ENCODE measurements at regions not wholly inside any gene's neighbourhood (a gene's known extent, or its start where the extent isn't known, plus 50 kb on each side); places are given as distances from the start of the nearest gene placed in this dataset.

DNA sequence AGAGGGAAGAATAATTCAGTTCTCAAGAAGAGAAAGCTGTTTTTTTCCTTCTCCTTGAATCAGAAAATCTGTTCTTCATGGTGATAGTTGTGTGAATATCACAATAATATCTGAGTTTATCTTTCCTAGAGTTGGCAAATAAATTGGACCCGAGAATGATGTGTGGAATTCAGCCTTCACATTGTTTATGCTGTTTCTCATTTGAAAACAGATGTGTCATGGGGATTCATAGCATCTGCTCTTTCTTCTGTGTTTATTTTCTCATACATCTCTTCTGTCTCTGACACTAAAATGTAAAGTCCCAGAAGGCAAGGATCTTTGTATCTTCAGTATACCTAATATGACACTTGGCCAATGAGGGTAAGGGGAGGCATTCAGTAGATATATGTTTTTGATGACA, 103.6 kb upstream of the SGK1 start:
- Histone ChIP-seq H3K27me3 (ENCODE audit: insufficient read depth, low read length, poor library complexity, severe bottlenecking) (no peaks in the 10 kb centered on the region), H3K4me1 (ENCODE audit: insufficient read depth, low read length) (no peaks in the 10 kb centered on the region), H3K4me3 (ENCODE audit: low read length) (no peak overlapping the region), H3K36me3 (ENCODE audit: insufficient read depth, low read length) (no peaks in the 10 kb centered on the region), H3K9me3 (ENCODE audit: low read length) (no peaks in the 10 kb centered on the region), H3K27ac (ENCODE audit: low read depth, low read length) (no peak overlapping the region)
- Mint-ChIP-seq H3K27ac (no peak overlapping the region), H3K9me3 (no peaks in the 10 kb centered on the region), H3K4me3 (no peak overlapping the region), H3K36me3 (peaks cover 0 to 3% (median 0%) of the 10 kb centered on the region in 3 donors), H3K4me1 (peaks cover 0 to 4% (median 2%) of the 10 kb centered on the region in 3 donors), H3K27me3 (peaks cover 0 to 4% of the 10 kb centered on the region in 2 donors)
- ChIA-PET CTCF (no interaction called here), POLR2A (no interaction called here)
- DNase-seq, result no peak

DNA sequence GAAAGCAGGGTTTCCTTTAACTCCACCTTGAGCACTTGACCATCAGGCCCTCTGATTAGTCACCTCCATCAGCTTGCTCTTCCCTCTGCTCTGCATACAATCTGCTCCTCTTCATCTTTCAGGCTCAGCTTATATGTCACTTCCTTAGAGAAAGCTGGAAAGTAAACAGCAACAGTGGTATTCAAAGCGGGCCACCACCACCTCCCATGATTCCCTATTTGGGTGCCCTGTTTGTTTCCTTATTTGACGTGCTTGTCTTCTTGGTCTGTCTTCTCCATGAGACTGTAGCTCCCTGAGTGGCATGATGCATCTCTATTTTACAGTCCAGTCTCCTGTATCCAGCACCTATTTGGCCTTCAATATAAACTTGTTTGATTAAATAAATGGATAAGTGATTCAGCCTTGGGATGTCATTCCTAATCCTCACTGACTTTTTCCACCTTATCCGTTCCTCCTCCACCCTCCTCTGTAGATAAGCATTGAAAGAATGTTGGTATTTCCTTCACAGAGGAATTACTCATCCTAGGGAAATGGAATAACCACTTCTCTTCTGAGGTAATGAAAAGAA, 102.8 kb upstream of the SGK1 start:
- no peaks in the 10 kb centered on the region for H3K9me3 Mint-ChIP-seq
- POLR2A ChIA-PET, result no interaction called here
- CTCF ChIA-PET, result interaction anchor here (0.6 kb wide), 1 partner anchor 107 kb away, joined by 3 read pairs; no protein-coding TSS in a partner anchor

DNA sequence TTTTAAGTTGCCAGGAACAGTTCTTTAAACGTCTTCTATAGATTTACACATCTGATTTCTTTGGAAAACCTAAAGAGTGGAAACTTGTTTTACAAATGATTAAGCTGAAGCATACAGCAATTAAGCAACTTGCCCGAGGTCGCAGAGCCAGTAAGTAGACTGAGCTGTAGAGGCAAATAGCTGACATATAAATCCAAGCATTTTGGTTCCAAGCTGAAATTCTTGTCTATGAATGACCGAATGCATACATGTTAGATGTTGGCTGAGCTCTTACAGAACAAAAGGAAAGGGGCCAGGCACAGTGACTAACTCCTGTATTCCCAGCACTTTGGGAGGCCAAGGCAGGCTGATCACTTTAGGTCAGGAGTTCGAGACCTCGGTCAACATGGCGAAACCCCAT, 101.8 kb upstream of the SGK1 start:
- POLR2A ChIA-PET, result no interaction called here
- Histone ChIP-seq H3K27ac (ENCODE audit: low read depth, low read length) (no peak overlapping the region), H3K27me3 (ENCODE audit: insufficient read depth, low read length, poor library complexity, severe bottlenecking) (no peaks in the 10 kb centered on the region), H3K9me3 (ENCODE audit: low read length) (no peaks in the 10 kb centered on the region), H3K4me1 (ENCODE audit: insufficient read depth, low read length) (no peaks in the 10 kb centered on the region), H3K4me3 (ENCODE audit: low read length) (no peak overlapping the region), H3K36me3 (ENCODE audit: insufficient read depth, low read length) (no peaks in the 10 kb centered on the region)
- CTCF ChIA-PET, result interaction anchor here (1.4 kb wide), 1 partner anchor 13 kb away, joined by 3 read pairs; no protein-coding TSS in a partner anchor
- no peaks in the 10 kb centered on the region for H3K9me3 Mint-ChIP-seq
- H3K27ac Mint-ChIP-seq, result no peak overlapping the region
- no peak for DNase-seq
- H3K4me3 Mint-ChIP-seq, result no peak overlapping the region
- peaks cover 0 to 3% (median 0%) of the 10 kb centered on the region in 3 donors for H3K36me3 Mint-ChIP-seq
- peaks cover 0 to 2% of the 10 kb centered on the region in 2 donors for H3K27me3 Mint-ChIP-seq
- H3K4me1 Mint-ChIP-seq, result peaks cover 0 to 5% (median 5%) of the 10 kb centered on the region in 3 donors

More for the DNA sequence above, 102.8 kb upstream of the SGK1 start:
- no peak overlapping the region for H3K4me3 Mint-ChIP-seq
- peaks cover 0 to 5% (median 5%) of the 10 kb centered on the region in 3 donors for H3K4me1 Mint-ChIP-seq
- Histone ChIP-seq H3K27ac (ENCODE audit: low read depth, low read length) (no peak overlapping the region), H3K36me3 (ENCODE audit: insufficient read depth, low read length) (no peaks in the 10 kb centered on the region), H3K27me3 (ENCODE audit: insufficient read depth, low read length, poor library complexity, severe bottlenecking) (no peaks in the 10 kb centered on the region), H3K9me3 (ENCODE audit: low read length) (no peaks in the 10 kb centered on the region), H3K4me3 (ENCODE audit: low read length) (no peak overlapping the region), H3K4me1 (ENCODE audit: insufficient read depth, low read length) (no peaks in the 10 kb centered on the region)
- DNase-seq, result no peak
- H3K36me3 Mint-ChIP-seq, result peaks cover 0 to 3% (median 0%) of the 10 kb centered on the region in 3 donors
- no peak overlapping the region for H3K27ac Mint-ChIP-seq
- H3K27me3 Mint-ChIP-seq, result peaks cover 0 to 4% of the 10 kb centered on the region in 2 donors

DNA sequence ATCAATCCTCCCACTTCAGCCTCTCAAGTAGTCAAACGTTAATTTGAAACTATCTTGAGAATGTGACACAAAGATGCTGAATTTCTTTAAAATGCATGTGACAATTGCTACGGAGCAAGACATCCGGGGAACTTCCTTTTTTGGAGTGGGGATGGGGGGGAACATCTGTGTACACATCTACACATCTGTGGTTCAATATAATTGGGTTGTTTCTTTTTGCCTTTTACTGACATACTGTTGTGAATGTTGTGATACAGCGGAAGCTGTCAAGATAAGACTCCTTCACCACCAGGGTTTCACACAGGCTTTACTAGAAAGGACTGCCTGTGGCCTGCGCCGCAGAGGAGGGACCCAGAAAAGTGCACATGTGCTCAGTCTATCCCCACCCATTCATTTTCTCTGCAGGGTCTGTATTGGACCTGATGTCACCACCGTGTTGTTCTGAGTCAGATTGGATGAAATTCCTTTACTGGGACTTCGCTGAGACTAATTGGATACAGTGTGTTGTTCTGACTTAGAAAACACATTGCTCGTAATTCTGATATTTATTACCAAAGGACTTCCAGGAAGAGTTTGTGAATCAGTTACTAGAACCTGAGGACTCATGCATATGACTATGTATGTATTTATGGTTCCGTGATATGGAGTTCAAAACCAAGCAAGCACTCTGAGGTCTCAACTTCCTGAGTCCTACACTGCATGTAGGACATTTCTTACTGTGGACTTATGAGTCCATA, 98.7 kb upstream of the SGK1 start:
- Histone ChIP-seq H3K36me3 (ENCODE audit: insufficient read depth, low read length) (no peaks in the 10 kb centered on the region), H3K27me3 (ENCODE audit: insufficient read depth, low read length, poor library complexity, severe bottlenecking) (no peaks in the 10 kb centered on the region), H3K4me3 (ENCODE audit: low read length) (no peak overlapping the region), H3K4me1 (ENCODE audit: insufficient read depth, low read length) (no peaks in the 10 kb centered on the region), H3K9me3 (ENCODE audit: low read length) (peaks cover 5% of the 10 kb centered on the region), H3K27ac (ENCODE audit: low read depth, low read length) (no peak overlapping the region)
- peaks cover 0 to 5% (median 5%) of the 10 kb centered on the region in 3 donors for H3K4me1 Mint-ChIP-seq
- no peak overlapping the region for H3K27ac Mint-ChIP-seq
- peaks cover 0 to 6% (median 3%) of the 10 kb centered on the region in 3 donors for H3K36me3 Mint-ChIP-seq
- ChIA-PET CTCF (no interaction called here), POLR2A (no interaction called here)
- H3K27me3 Mint-ChIP-seq, result peaks cover 0 to 2% of the 10 kb centered on the region in 2 donors
- DNase-seq, result no peak
- H3K4me3 Mint-ChIP-seq, result no peak overlapping the region
- H3K9me3 Mint-ChIP-seq, result peaks cover 3 to 11% (median 5%) of the 10 kb centered on the region in 5 donors

DNA sequence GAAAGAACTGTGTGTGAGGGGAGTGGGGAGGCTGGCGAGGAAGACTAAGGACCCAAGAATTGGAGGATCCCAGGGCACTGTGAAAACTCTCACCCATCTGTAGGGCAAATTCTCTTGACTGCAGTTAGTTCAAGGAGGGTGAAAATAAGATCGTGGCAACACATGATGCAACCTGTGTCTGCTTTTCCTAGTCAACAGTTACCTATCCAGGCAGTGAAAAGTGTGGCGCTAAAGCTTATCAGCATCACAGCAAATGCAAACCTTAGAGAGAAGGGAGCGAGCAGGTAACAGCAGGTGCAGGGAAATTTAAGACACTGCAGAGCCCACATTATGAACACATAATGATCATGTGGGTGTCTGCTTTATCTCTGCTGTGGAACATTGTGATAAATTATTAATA, 97.7 kb upstream of the SGK1 start:
- no peak overlapping the region for H3K27ac Mint-ChIP-seq
- Histone ChIP-seq H3K4me1 (ENCODE audit: insufficient read depth, low read length) (no peaks in the 10 kb centered on the region), H3K27ac (ENCODE audit: low read depth, low read length) (no peak overlapping the region), H3K9me3 (ENCODE audit: low read length) (peaks cover 5% of the 10 kb centered on the region), H3K4me3 (ENCODE audit: low read length) (no peak overlapping the region), H3K27me3 (ENCODE audit: insufficient read depth, low read length, poor library complexity, severe bottlenecking) (no peaks in the 10 kb centered on the region), H3K36me3 (ENCODE audit: insufficient read depth, low read length) (no peaks in the 10 kb centered on the region)
- ChIA-PET CTCF (interaction anchor here (1.0 kb wide), 1 partner anchor 46 kb away, joined by 3 read pairs; no protein-coding TSS in a partner anchor), POLR2A (no interaction called here)
- peaks cover 3 to 11% (median 5%) of the 10 kb centered on the region in 5 donors for H3K9me3 Mint-ChIP-seq
- H3K4me3 Mint-ChIP-seq, result no peak overlapping the region
- H3K4me1 Mint-ChIP-seq, result peaks cover 0 to 5% (median 5%) of the 10 kb centered on the region in 3 donors
- H3K27me3 Mint-ChIP-seq, result peaks cover 0 to 2% of the 10 kb centered on the region in 2 donors
- DNase-seq, result no peak
- H3K36me3 Mint-ChIP-seq, result peaks cover 0 to 10% (median 4%) of the 10 kb centered on the region in 3 donors

DNA sequence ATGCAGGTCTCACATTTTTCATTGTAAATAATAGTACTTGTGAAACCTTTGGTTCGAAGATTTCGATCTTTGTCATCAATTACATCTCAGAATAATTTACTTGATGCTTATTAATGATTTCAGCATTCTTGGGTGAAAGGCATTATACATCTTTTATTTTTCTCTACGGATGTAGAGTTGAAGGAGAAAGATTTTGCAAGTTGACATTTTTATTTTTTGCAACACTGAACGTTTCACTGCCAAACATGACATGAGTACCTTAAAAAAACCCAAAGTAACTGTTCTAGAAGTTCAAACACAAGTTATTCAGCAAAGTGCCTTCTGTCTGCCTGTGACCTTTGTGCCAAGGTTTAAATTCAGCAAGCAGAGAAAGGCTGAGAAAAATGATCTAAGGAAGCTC, 97.3 kb upstream of the SGK1 start:
- no peak overlapping the region for H3K4me3 Mint-ChIP-seq
- no peaks in the 10 kb centered on the region for H3K4me1 ChIP-seq (ENCODE audit: insufficient read depth, low read length)
- DNase-seq, result no peak
- H3K4me1 Mint-ChIP-seq, result peaks cover 0 to 5% (median 5%) of the 10 kb centered on the region in 3 donors
- POLR2A ChIA-PET, result no interaction called here
- peaks cover 0 to 2% of the 10 kb centered on the region in 2 donors for H3K27me3 Mint-ChIP-seq
- H3K27ac ChIP-seq (ENCODE audit: low read depth, low read length), result no peak overlapping the region
- H3K9me3 ChIP-seq (ENCODE audit: low read length), result peaks cover 5% of the 10 kb centered on the region
- H3K36me3 ChIP-seq (ENCODE audit: insufficient read depth, low read length), result no peaks in the 10 kb centered on the region
- no peak overlapping the region for H3K4me3 ChIP-seq (ENCODE audit: low read length)
- no peaks in the 10 kb centered on the region for H3K27me3 ChIP-seq (ENCODE audit: insufficient read depth, low read length, poor library complexity, severe bottlenecking)
- no peak overlapping the region for H3K27ac Mint-ChIP-seq
- H3K9me3 Mint-ChIP-seq, result peaks cover 3 to 11% (median 5%) of the 10 kb centered on the region in 5 donors
- CTCF ChIA-PET, result interaction anchor here (1.0 kb wide), 1 partner anchor 46 kb away, joined by 3 read pairs; no protein-coding TSS in a partner anchor
- H3K36me3 Mint-ChIP-seq, result peaks cover 0 to 10% (median 4%) of the 10 kb centered on the region in 3 donors

DNA sequence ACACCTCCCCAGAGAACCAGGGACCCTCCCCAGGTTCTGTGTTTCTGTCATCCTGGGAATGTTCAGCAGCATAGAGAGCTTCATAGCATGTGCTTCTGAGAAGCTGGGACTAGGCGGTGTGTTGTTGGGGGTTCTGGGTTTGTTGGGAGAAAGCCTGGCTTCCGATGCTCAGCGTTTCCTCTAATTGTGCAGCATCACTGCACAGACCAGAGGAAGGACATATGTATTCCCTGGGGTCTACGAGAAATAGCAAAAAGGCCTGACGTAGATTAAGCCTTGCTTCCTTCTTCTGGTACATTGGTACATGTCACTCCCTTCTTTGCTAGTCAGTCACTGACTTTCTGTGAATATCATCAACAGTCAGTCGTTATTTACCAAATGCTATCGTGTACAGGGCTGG, 96.9 kb upstream of the SGK1 start:
- Mint-ChIP-seq H3K36me3 (peaks cover 0 to 10% (median 4%) of the 10 kb centered on the region in 3 donors), H3K27ac (no peak overlapping the region), H3K4me1 (peaks cover 0 to 5% (median 5%) of the 10 kb centered on the region in 3 donors), H3K4me3 (no peak overlapping the region), H3K9me3 (peaks cover 3 to 11% (median 5%) of the 10 kb centered on the region in 5 donors), H3K27me3 (peaks cover 0 to 2% of the 10 kb centered on the region in 2 donors)
- Histone ChIP-seq H3K9me3 (ENCODE audit: low read length) (peaks cover 5% of the 10 kb centered on the region), H3K27me3 (ENCODE audit: insufficient read depth, low read length, poor library complexity, severe bottlenecking) (no peaks in the 10 kb centered on the region), H3K27ac (ENCODE audit: low read depth, low read length) (no peak overlapping the region), H3K4me1 (ENCODE audit: insufficient read depth, low read length) (no peaks in the 10 kb centered on the region), H3K4me3 (ENCODE audit: low read length) (no peak overlapping the region), H3K36me3 (ENCODE audit: insufficient read depth, low read length) (no peaks in the 10 kb centered on the region)
- no peak for DNase-seq
- CTCF ChIA-PET, result interaction anchor here (1.0 kb wide), 1 partner anchor 47 kb away, joined by 3 read pairs; no protein-coding TSS in a partner anchor
- POLR2A ChIA-PET, result no interaction called here

DNA sequence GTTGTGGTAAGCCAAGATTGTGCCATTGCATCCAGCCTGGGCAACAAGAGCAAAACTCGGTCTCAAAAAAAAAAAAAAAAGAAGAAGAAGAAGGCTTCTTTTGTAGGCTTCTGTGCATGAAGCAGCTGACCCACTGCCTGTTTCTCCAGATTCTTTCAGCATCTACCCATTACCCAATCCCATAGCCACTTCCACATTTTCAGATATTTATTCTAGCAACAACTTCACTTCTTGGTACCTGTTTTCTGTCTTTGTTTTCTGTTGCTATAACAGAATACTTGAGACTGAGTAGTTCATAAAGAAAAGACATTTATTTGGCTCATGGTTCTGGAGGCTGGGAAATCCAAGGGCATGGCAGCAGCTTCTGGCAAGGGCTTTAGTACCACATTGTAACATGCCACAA, 95.3 kb upstream of the SGK1 start:
- Mint-ChIP-seq H3K27ac (peak overlapping the region in 1 of 8 donors; percentile 69), H3K4me3 (no peak overlapping the region), H3K27me3 (peaks cover 0 to 2% of the 10 kb centered on the region in 2 donors), H3K4me1 (peaks cover 0 to 5% (median 5%) of the 10 kb centered on the region in 3 donors), H3K36me3 (peaks cover 0 to 10% (median 1%) of the 10 kb centered on the region in 3 donors), H3K9me3 (peaks cover 3 to 11% (median 5%) of the 10 kb centered on the region in 5 donors)
- H3K9me3 ChIP-seq (ENCODE audit: low read length), result peaks cover 5% of the 10 kb centered on the region
- H3K4me1 ChIP-seq (ENCODE audit: insufficient read depth, low read length), result no peaks in the 10 kb centered on the region
- H3K36me3 ChIP-seq (ENCODE audit: insufficient read depth, low read length), result no peaks in the 10 kb centered on the region
- no peak overlapping the region for H3K4me3 ChIP-seq (ENCODE audit: low read length)
- CTCF ChIA-PET, result no interaction called here
- H3K27me3 ChIP-seq (ENCODE audit: insufficient read depth, low read length, poor library complexity, severe bottlenecking), result no peaks in the 10 kb centered on the region
- no peak for DNase-seq
- no peak overlapping the region for H3K27ac ChIP-seq (ENCODE audit: low read depth, low read length)
- POLR2A ChIA-PET, result interaction anchor here (0.7 kb wide), 1 partner anchor 65 kb away, joined by 3 read pairs; no protein-coding TSS in a partner anchor
